Renal cortex interstitium (tissue), 11 donors: ENCODE measurements at regions not wholly inside any gene's neighbourhood (a gene's known extent, or its start where the extent isn't known, plus 50 kb on each side); places are given as distances from the start of the nearest gene placed in this dataset.
"Not testable (repeated sequence)": the region's sequence is repeated elsewhere in the genome, so short reads cannot be mapped to it uniquely, and the experiment has no call there.

Source experiments
- DNase-seq, 11 donors: peaks; one replicate each; pipeline ENCODE4 v3.0.0-alpha.2; 2013; ENCODE audit warnings: low read depth in 9 of 11, low spot score in 4 of 11; ENCODE audit errors: extremely low read depth in 1 of 11

DNA sequence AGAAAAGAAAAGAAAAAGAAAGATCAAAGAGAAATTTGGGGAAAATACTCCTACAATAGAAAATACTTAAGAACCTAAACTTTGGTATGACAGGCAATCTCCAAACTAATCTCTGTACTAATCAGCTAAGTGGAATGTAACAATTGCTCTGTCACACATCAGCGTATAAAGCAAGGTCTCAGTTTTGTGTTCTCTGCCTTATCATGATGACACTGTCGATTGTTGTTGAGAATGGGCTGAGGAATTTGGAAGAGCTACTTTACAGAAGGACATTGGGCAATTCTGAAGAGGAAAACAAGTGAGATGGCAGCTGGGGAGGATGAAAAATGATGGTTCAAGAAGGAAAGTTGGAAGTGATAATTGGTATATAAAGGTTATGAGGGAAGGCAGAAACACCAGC lies 486.0 kb upstream of the HTR2C start:
- no peak for DNase-seq

- no peak for DNase-seq
These were observed 486.5 kb upstream of the HTR2C start for GRCh38 chrX:114097427-114097826.

DNA sequence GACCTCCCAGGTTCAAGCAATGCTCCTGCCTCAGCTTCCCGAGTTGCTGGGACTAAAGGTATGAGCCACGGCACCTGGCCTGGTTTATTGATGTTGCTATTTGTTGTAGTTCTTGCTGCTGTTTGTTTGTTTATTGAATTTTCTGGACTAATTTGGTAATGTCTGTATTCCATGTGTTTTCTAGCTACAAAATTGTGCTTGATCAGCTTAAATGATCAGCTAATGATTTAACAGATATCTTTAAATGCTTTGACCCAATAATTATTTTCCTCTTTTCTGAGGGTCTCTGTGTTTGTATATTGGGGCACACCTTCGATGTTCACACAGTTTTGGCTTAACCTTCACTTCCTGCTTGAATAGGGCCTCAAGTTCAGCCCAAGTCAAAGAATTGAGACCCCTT lies 488.1 kb upstream of the HTR2C start:
- no peak for DNase-seq

DNA sequence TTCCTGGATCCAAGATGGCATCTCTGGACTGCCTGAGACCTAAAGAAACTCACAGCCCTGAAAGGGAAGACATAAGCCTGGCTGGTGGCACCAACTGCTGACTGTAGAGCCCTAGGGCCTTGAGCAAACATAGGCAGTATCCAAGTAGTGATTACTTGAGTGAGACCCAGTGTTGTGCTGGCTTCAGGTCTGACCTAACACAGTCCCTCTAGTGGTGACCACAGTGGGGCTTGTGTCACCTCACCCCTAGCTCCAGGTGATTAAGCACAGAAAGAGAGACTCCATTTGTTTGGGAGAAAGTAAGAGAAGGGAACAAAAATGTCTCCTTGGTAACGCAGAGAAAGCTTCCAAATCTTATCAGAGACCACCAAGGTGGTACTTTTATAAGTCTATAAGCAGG lies 496.3 kb upstream of the HTR2C start:
- no peak for DNase-seq

GRCh38 chrX:114077773-114078172 lies 506.1 kb upstream of the HTR2C start:
- no peak for DNase-seq

- no peak for DNase-seq
These were observed 508.7 kb upstream of the HTR2C start for GRCh38 chrX:114075073-114075673.

DNA sequence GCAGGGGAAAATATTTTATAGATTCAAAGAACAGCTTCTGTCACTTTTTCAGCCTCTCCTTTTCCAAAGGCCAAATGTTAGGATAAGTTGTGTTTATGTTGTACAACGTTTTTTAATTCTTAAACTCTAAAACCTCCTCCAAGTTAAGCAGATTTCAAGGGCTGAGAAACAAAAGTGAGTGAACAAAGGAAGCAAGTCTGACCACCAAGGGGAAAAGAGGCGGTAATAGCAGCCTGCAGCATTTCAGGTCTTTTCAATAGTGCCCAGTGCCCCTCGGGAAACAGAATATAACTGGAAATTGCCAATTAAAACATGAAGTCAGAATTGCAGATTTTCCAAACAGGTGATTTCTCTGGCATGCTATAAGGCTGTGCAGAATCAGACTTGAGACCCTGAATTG lies 510.0 kb upstream of the HTR2C start:
- no peak for DNase-seq

DNA sequence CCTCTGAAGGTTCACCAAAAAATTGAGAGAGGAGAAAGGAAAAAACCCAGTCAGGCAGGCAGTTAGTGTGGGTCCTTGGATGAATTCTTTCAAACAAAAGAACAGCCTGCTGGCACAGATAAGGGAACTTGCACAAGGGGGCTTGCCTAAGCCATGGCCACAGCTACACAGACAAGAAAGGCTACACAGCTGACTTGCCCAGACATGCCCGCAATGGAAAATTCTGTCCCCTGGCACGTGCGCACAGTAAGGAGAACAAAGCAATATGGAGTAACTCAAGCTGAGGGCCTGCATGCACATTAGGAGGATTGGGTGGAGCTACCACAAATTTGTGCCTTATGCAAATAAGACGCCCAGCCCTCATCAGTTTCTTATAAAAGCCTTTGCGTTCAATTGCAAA lies 512.5 kb upstream of the HTR2C start:
- DNase-seq: no peak

DNA sequence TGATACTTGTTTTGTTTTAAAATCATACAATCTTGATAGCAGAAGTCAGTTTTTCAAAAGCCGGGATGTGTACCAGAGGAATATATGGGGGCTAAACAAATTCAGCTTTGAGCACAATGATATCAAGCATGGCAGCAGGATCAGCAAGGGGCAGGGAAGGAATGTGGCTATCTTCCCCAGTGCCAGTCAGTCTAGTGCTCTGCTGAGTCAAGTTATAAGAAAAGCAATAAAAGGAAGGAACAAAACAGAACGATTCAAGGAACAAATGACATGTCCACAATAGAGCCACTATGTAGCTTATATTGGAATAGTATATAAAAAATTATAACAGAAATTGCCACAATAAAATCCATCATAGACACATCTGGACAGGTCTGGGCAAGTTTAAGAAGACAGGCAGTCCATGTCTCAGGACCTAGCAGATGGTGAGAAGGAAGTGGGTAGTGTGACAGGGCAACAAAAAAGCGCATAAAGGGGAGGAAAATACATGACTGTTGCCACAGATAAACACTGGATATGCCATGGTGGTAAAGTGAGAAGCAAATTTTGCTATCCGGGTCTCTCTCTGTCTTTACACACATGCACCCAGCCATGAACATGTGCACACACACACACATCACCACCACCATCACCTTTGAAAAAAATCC lies 518.2 kb upstream of the HTR2C start:
- no peak for DNase-seq

- no peak for DNase-seq
These were observed 522.7 kb upstream of the HTR2C start for GRCh38 chrX:114061226-114061625.

GRCh38 chrX:114058988-114059418 lies 524.9 kb upstream of the HTR2C start:
- DNase-seq: no peak

DNA sequence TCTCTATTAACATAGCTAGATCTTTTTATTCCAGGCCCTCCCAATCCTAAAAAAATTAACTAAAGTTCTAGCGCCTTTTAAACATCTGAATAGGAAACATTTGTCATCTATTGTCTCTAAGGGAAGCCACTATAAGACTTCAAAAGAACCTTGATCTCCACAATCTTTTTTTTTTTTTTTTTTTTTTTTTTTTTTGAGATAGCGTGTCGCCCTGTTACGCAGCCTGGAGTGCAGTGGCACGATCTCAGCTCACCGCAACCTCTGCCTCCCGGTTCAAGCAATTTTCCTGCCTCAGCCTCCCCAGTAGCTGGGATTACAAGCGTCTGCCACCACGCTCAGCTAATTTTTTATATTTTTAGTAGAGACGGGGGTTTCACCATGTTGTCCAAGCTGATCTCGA lies 526.5 kb upstream of the HTR2C start:
- DNase-seq: not testable (repeated sequence)

DNA sequence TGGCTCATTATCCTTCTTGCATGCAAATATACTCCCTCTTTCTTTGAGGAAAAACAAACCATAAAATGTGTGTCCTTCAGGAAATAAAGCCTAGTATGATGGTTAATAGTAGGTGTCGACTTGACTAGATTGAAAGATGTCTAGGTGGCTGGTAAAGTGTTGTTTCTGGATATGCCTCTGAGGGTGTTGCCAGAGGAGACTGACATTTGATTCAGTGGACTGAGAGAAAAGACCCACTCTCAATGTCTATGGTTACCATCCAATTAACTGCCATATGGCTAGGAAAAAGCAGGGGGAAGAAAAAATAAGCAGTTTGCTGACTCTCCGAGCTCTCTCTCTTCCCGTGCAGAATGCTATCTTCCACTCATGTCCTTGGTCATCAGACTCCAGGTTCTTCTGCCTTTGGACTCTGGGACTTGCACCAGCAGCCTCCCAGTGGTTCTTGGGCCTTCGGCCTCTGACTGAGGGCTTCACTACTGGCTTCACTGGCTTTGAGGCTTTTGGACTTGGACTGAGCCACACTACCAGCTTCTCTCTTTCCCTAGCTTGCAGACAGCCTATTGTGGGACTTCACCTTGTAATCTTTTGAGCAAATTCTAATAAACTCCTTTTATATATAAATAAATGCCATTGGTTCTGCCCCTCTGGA lies 532.1 kb upstream of the HTR2C start:
- no peak for DNase-seq

GRCh38 chrX:114050075-114050796 lies 533.6 kb upstream of the HTR2C start:
- DNase-seq: no peak

DNA sequence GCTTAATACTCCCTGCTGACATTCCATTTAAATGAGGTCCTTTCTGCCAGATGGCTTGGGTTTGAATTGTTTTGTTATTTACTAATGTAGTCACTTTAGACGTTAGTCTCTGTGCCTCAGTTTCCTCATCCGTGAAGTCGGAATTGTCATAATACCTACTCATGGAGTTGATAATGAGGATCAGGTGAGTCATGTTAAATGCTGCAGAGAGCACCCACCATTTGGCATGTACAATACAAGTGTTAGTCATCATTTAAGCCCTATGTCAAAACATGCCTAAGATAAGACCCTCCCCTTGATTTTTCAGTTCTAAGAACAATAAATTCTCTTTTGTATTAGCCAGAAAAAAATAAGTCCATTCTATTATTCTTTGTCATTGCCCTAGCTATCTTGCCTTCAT lies 534.8 kb upstream of the HTR2C start:
- no peak for DNase-seq

DNA sequence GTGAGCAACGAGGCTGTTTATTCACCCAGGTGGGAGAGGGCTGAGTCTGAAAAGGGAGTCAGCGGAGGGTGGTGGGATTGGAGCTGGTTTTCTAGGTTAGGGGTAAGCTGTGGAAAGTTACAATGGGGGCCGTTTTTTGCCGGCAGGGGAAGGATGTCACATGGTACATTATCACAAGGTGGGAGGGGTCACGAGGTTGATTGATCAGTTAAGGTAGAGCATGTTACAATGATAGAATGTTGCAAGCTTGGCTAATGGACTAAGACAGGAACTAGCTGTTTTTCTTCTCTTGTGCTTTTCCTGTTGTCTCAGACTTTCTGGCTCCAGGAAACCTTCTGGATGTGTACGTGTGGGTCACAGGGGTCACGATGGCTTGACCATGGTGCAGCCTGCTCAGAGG lies 536.3 kb upstream of the HTR2C start:
- no peak for DNase-seq

DNA sequence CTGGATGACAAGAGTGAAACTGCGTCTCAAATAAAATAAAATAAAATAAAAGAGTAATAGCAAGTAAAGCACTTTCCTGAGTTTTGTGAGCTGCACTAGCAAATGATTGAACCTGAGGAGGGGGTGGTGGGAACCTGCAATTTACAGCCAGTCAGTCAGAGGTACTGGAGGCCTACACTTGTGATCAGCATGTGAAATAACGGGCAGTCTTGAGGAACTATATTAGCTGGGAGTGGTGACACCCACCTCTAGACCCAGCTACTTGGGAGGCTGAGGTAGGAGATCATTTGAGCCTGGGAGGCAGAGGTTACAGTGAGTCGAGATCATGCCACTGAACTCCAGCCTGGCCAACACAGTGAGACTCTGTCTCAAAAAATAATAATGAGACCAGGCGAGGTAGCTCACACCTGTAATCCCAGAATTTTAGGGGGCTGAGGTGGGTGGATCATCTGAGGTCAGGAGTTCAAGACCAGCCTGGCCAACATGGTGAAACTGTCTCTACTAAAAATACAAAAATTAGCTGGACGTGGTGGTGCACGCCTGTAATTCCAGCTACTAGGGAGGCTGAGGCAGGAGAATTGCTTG lies 537.1 kb upstream of the HTR2C start:
- no peak for DNase-seq

- not testable (repeated sequence) for DNase-seq
These were observed 542.4 kb upstream of the HTR2C start for GRCh38 chrX:114041470-114041869.

DNA sequence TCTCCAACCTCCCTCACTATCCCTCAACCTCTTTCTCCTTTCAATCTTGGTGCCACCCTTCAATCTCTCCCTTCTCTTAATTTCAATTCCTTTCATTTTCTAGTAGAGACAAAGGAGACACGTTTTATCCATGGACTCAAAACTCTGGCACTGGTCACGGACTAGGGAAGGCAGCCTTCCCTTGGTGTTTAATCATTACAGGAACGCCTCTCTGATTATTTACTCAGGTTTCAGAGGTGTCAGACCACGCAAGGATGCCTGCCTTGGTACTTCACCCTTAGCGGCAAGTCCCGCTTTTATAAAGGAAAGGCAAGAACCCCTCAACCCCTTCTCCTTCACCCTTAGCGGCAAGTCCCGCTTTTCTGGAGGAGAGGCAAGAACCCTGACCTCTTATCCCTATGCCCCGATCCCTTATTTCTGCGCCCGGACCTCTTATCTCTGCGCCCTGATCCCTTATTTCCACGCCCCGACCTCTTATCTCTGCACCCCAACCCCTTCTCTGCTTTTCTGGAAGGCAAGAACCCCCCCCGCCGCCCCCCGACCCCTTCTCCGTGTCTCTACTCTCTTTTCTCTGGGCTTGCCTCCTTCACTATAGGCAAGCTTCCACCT lies 543.1 kb upstream of the HTR2C start:
- not testable (repeated sequence) for DNase-seq
